Heart left ventricle (tissue), 16 donors: ENCODE measurements at regions not wholly inside any gene's neighbourhood (a gene's known extent, or its start where the extent isn't known, plus 50 kb on each side); places are given as distances from the start of the nearest gene placed in this dataset.
A peak's percentile ranks its signal among the peaks of the same experiment; 100 is the strongest.
"Not testable (repeated sequence)": the region's sequence is repeated elsewhere in the genome, so short reads cannot be mapped to it uniquely, and the experiment has no call there.

Experiments used
- ATAC-seq, 4 donors: fragments of 200-7000 bp; cut with Tn5 transposase; one replicate each; pipeline ENCODE4 v1.9.1; 2020 to 2022; ENCODE audit warnings: moderate library complexity in 4 of 4, mild to moderate bottlenecking in 3 of 4, moderate number of reproducible peaks in 1 of 4
- DNase-seq, 5 donors: peaks; one replicate each; pipeline ENCODE4 v3.0.0-alpha.2; 2020
- H3K27ac ChIP-seq, 12 donors: fragments of 200-600 bp; sonication (generic) in 4 of 12; one replicate each; pipeline versions ENCODE4 v1.5.0 to v1.8.0; 2016 to 2022; ENCODE audit warnings: mild to moderate bottlenecking in 2 of 12
- H3K27me3 ChIP-seq, 9 donors: fragments of 200-600 bp; sonication (generic) in 2 of 9; one replicate each; pipeline versions ENCODE4 v1.5.1 to v1.8.0; 2016 to 2022; ENCODE audit warnings: mild to moderate bottlenecking in 3 of 9
- H3K36me3 ChIP-seq, 9 donors: fragments of 200-600 bp; sonication (generic) in 2 of 9; one replicate each; pipeline versions ENCODE4 v1.5.0 to v1.8.0; 2018 to 2022; ENCODE audit warnings: mild to moderate bottlenecking in 2 of 9
- H3K4me1 ChIP-seq, 12 donors: fragments of 200-600 bp; sonication (generic) in 4 of 12; one replicate each; pipeline versions ENCODE4 v1.5.0 to v1.8.0; 2016 to 2022; ENCODE audit warnings: mild to moderate bottlenecking in 3 of 12
- H3K4me3 ChIP-seq, 12 donors: fragments of 200-600 bp; sonication (generic) in 4 of 12; one replicate each; pipeline versions ENCODE4 v1.5.0 to v1.8.0; 2017 to 2022; ENCODE audit warnings: mild to moderate bottlenecking in 9 of 12, moderate library complexity in 4 of 12
- H3K9me3 ChIP-seq, 12 donors: fragments of 200-600 bp; sonication (generic) in 4 of 12; one replicate each; pipeline versions ENCODE4 v1.5.0 to v1.8.0; 2016 to 2022; ENCODE audit warnings: mild to moderate bottlenecking in 1 of 12
- CTCF ChIP-seq, 12 donors: fragments of 200-600 bp; sonication (generic) in 4 of 12; IDR thresholded peaks; one replicate each; pipeline versions ENCODE4 v1.5.0 to v1.8.0; 2018 to 2022; ENCODE audit warnings: antibody characterized with exemption in 12 of 12, mild to moderate bottlenecking in 5 of 12
- POLR2A ChIP-seq, 2 donors: fragments of 450-650 bp; IDR thresholded peaks; one replicate each; pipeline ENCODE4 v1.6.1; 2017; ENCODE audit warnings: antibody characterized with exemption in 2 of 2, mild to moderate bottlenecking in 2 of 2, moderate library complexity in 2 of 2
- WGBS, 4 donors: extraction: QIAGEN DNeasy Blood & Tissue Kit in 2 of 4; methylation state at CpG; one replicate each; pipeline versions ENCODE4 v1.1.5 to v1.1.7; 2013 to 2018; 5-methylcytosine and 5-hydroxymethylcytosine counted together
- intact Hi-C, 10 donors: fragments of 100-400 bp; cut with DNase I; formaldehyde crosslinking; loops; one replicate each; pipeline versions ENCODE4 v1.11.1 to v1.14.2; 2022
- donor health status: ischemic (EF 13 %, LVEDD 7.1; RV severe dilation, severe dysfunction).
- donor health status: healthy with polysubstance abuse.
- donor health status: DM: no; HTN: yes; CAD: no.
- donor health status: DM: no; HTN: no; CAD: no.
- donor health status: ischemic (EF 25% LVEDD 6.9; RV normal size, moderate dysfunction).
- donor health status: ischemic (EF 25% LVEDD 5.7; RV mildly dilated, moderate dysfunction).
- donor health status: healthy.
- donor health status: DM: yes; HTN: yes; CAD: no.
- donor health status: ischemic (EF 35%, LVEDD 5.7; RV mildly dilated, moderate dysfunction).
- donor health status: nonischemic (EF 11% LVEDD 7.7; RV severe dilation, severe dysfunction).
- donor health status: DM: yes; HTN: yes; CAD: no.
- donor health status: PGD.
- donor health status: ischemic (EF 29% LVEDD 5.4; RV normal size, mild dysfunction).
- donor health status: nonischemic (EF 23%, LVEDD 6.1; RV moderate dilation, normal function).

DNA sequence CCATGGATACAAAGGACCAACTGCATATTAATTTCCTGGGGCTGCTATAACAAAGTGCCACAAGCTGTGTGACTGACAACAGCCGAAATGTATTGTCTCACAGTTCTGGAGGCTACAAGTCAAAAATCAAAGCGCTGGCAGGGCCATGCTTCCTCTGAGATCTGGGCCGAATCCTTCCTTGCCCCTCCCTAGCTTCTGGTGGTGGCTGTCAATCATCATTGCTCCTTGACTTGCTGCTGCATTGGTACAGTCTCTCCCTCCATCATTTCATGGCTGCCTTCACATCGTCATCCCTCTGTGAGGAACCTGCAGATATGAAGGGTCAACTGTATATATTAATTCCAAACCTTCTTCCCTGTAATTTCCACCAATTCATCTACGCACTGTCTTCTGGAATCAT, 118.3 kb downstream of the EXOC5 start:
- DNase-seq (no peak), ATAC-seq (no peak)
- Histone ChIP-seq H3K4me3 (no peak overlapping the region), H3K36me3 (no peaks in the 10 kb centered on the region), H3K27me3 (peaks cover 0 to 14% (median 0%) of the 10 kb centered on the region in 9 donors), H3K27ac (no peak overlapping the region), H3K4me1 (no peaks in the 10 kb centered on the region), H3K9me3 (no peaks in the 10 kb centered on the region)
- 74 to 87% (median 83%) methylated on average over 5 of the region's 5 CpGs for WGBS, 4 donors
- intact Hi-C loops: no loop called here
- TF ChIP-seq CTCF (IDR thresholded peaks at IDR 0.05) (no peak), POLR2A (IDR thresholded peaks at IDR 0.05) (no peak)

DNA sequence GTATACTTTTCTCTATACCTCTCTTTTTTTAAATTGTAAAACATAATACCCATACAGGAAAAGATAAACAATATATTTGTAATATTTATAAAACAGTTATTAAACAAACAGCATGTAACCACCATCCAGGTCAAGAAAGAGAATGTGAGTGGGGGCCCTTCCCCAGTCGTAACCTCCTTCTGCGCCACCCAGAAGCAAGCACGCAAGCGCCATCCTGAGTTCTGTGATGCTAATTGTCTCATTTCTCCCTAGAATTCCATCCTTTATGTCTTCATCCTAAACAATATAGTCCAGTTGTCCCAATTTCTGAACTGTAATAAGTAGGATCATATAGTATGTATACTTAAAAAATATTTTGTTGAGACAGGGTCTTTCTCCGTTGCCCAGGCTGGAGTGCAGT, 129.5 kb downstream of the EXOC5 start:
- H3K27me3 ChIP-seq: peaks cover 0 to 2% (median 0%) of the 10 kb centered on the region in 9 donors
- intact Hi-C loops: no loop called here
- no peak overlapping the region for H3K4me3 ChIP-seq
- no peaks in the 10 kb centered on the region for H3K36me3 ChIP-seq
- no peaks in the 10 kb centered on the region for H3K4me1 ChIP-seq
- no peak overlapping the region for H3K27ac ChIP-seq
- TF ChIP-seq CTCF (IDR thresholded peaks at IDR 0.05): no peak
- TF ChIP-seq POLR2A (IDR thresholded peaks at IDR 0.05): no peak
- 85 to 93% (median 92%) methylated on average over 5 of the region's 5 CpGs for WGBS, 4 donors
- no peaks in the 10 kb centered on the region for H3K9me3 ChIP-seq
- ATAC-seq (no peak), DNase-seq (no peak)

DNA sequence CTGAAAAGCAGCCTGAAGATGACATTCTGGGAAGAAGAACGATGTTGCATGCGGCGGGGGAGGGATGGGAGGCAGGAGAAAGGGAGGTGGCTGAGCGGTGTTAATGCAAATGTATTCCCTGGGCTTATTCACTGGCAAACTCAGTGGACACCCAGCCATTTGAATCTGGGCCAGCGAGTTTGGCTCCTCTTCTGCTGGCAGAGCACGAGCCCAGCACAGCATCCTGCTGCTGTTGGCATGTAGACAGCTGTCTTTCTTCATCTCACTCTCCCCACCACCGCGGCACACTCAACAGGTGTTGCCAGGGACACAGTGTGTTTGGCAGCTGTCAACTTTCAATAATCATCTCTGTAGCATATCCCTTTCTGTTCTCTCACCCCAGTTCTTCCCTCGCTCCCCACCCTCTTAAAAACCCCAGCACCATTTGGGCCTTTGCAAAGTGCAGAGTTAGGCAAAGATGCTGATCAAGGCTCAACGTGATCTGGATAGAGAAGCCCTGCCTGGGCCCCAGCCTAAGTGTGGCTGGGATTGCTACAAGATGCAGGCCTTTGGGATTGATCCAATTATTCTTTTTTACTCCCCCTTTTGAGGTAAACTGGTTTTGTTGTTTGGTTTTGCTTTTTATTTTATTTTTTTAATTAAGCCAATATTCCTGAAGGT, 131.9 kb downstream of the EXOC5 start:
- Histone ChIP-seq H3K9me3 (no peaks in the 10 kb centered on the region), H3K27me3 (peaks cover 0 to 4% (median 0%) of the 10 kb centered on the region in 9 donors), H3K27ac (no peak overlapping the region), H3K36me3 (no peaks in the 10 kb centered on the region), H3K4me3 (no peak overlapping the region), H3K4me1 (no peaks in the 10 kb centered on the region)
- ATAC-seq: peak in 2 of 4 donors; percentile 41 to 49
- peak in 4 of 5 donors; percentile 12 to 59 (median 26) for DNase-seq
- intact Hi-C loops: no loop called here
- TF ChIP-seq CTCF (IDR thresholded peaks at IDR 0.05) (no peak), POLR2A (IDR thresholded peaks at IDR 0.05) (no peak)
- WGBS, 4 donors: 31 to 41% (median 38%) methylated on average over 10 of the region's 10 CpGs

- H3K4me1 ChIP-seq, H3K27me3 ChIP-seq, H3K27ac ChIP-seq, H3K9me3 ChIP-seq, ATAC-seq, intact Hi-C loops, H3K4me3 ChIP-seq, H3K36me3 ChIP-seq, DNase-seq: not testable (repeated sequence)
- 87 to 93% (median 90%) methylated on average over 6 of the region's 6 CpGs for WGBS, 4 donors
Observed at GRCh38 chr14:57127809-57128208, 140.9 kb downstream of the EXOC5 start.

DNA sequence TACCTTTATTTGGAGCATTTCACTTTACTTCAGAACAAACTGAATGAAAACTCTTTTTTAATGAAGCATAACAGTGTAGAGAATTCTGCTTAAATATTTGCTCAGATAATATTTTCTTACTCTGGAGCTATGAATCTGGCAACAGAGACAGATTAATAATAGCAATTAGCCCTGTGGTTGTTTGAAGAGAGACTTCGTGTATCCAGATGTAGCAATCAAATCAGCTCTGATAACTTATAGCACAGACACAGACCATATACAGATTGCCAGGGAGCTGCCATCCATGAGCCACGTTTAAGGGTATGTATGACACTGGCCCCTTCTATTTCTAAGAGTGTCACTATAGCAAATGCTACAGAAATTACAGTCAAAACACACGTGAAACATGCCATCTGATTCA, 146.6 kb downstream of the EXOC5 start:
- DNase-seq: no peak
- TF ChIP-seq POLR2A (IDR thresholded peaks at IDR 0.05): no peak
- TF ChIP-seq CTCF (IDR thresholded peaks at IDR 0.05): no peak
- H3K4me3 ChIP-seq: no peak overlapping the region
- no peaks in the 10 kb centered on the region for H3K27me3 ChIP-seq
- intact Hi-C loops: no loop called here
- H3K9me3 ChIP-seq: peaks cover 0 to 2% (median 0%) of the 10 kb centered on the region in 12 donors
- no peaks in the 10 kb centered on the region for H3K4me1 ChIP-seq
- no peaks in the 10 kb centered on the region for H3K36me3 ChIP-seq
- ATAC-seq: no peak
- 35 to 51% (median 43%) methylated on average over 3 of the region's 3 CpGs for WGBS, 4 donors
- no peak overlapping the region for H3K27ac ChIP-seq

GRCh38 chr14:57112072-57112807, 156.5 kb downstream of the EXOC5 start:
- H3K4me1 ChIP-seq, H3K36me3 ChIP-seq, H3K27me3 ChIP-seq, intact Hi-C loops, H3K27ac ChIP-seq, H3K4me3 ChIP-seq, ATAC-seq, DNase-seq: not testable (repeated sequence)
- peaks cover 0 to 15% (median 0%) of the 10 kb centered on the region in 12 donors for H3K9me3 ChIP-seq
- WGBS, 4 donors: 74 to 83% (median 80%) methylated on average over 14 to 32 of the region's 32 CpGs

DNA sequence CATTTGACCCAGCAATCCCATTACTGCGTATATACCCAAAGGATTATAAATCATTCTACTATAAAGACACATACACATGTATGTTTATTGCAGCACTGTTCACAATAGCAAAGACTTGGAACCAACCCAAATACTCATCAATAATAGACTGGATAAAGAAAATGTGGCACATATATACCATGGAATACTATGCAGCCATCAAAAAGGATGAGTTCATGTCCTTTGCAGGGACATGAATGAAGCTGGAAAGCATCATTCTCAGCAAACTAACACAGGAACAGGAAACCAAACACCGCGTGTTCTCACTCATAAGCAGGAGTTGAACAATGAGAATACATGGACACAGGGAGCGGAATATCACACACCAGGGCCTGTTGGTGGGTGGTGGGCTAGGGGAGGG, 158.3 kb downstream of the EXOC5 start:
- H3K27ac ChIP-seq, DNase-seq, H3K4me1 ChIP-seq, H3K4me3 ChIP-seq, H3K36me3 ChIP-seq, H3K27me3 ChIP-seq, intact Hi-C loops, ATAC-seq: not testable (repeated sequence)
- WGBS, 4 donors: 93 to 99% (median 97%) methylated on average over 4 of the region's 4 CpGs
- H3K9me3 ChIP-seq: peaks cover 0 to 17% (median 0%) of the 10 kb centered on the region in 12 donors
